ENCODE measurements at regions not wholly inside any gene's neighbourhood (a gene's known extent, or its start where the extent isn't known, plus 50 kb on each side); places are given as distances from the start of the nearest gene placed in this dataset.

- TF ChIP-seq CTCF (IDR thresholded peaks at IDR 0.05; ENCODE audit: low read length), result peak; percentile 68
- no peak for TF ChIP-seq EZH2 (optimal IDR thresholded peaks at IDR 0.05; ENCODE audit: low read depth, low read length)
- no peak for TF ChIP-seq EZH2phosphoT487 (IDR thresholded peaks at IDR 0.05; ENCODE audit: low read length)
Measured at GRCh38 chr20:11544029-11544678, 373.5 kb upstream of the BTBD3 start.
